Adrenal gland (tissue), 9 donors: ENCODE measurements at regions not wholly inside any gene's neighbourhood (a gene's known extent, or its start where the extent isn't known, plus 50 kb on each side); places are given as distances from the start of the nearest gene placed in this dataset.

ENCODE experiments used
- DNase-seq, 7 donors: peaks; one replicate each; pipeline ENCODE4 v3.0.0-alpha.2; 2019 to 2020
- H3K27ac ChIP-seq, 5 donors: fragments of 200-600 bp; sonication (generic) in 4 of 5; 1 replicate in 3 of 5; 2 replicates in 2 of 5; pipeline versions ENCODE4 v1.5.1 to v1.8.0; 2016 to 2020; ENCODE audit warnings: mild to moderate bottlenecking in 1 of 5
- H3K27me3 ChIP-seq: fragments of 200-600 bp; 2 replicates; pipeline ENCODE4 v1.8.0; 2021
- H3K36me3 ChIP-seq, 2 donors: fragments of 200-600 bp; replicated peaks in 1 of 2; 1 replicate in 1 of 2; 2 replicates in 1 of 2; pipeline versions ENCODE4 v1.5.1 to v1.8.0; 2018 to 2022
- H3K4me1 ChIP-seq, 2 donors: fragments of 200-600 bp; replicated peaks in 1 of 2; 1 replicate in 1 of 2; 2 replicates in 1 of 2; pipeline versions ENCODE4 v1.5.1 to v1.8.0; 2018 to 2021
- H3K4me3 ChIP-seq, 4 donors: fragments of 200-600 bp; sonication (generic) in 3 of 4; one replicate each; pipeline ENCODE4 v1.5.1; 2016 to 2018
- H3K9me3 ChIP-seq, 3 donors: fragments of 200-600 bp; sonication (generic) in 1 of 3; replicated peaks in 1 of 3; 1 replicate in 2 of 3; 2 replicates in 1 of 3; pipeline versions ENCODE4 v1.5.1 to v1.8.0; 2016 to 2021
- CTCF ChIP-seq, 6 experiments: fragments of 450-650 bp in 4 of 6; fragments of 200-600 bp in 2 of 6; sonication (generic) in 1 of 6; IDR thresholded peaks; 1 replicate in 5 of 6; 2 replicates in 1 of 6; pipeline versions ENCODE4 v1.5.1 to v1.8.0; 2016 to 2021; ENCODE audit warnings: antibody characterized with exemption in 6 of 6, mild to moderate bottlenecking in 2 of 6, moderate library complexity in 1 of 6
- POLR2A ChIP-seq, 2 donors: fragments of 450-650 bp; IDR thresholded peaks; one replicate each; pipeline ENCODE4 v1.6.1; 2017; ENCODE audit warnings: antibody characterized with exemption in 2 of 2, mild to moderate bottlenecking in 2 of 2, moderate library complexity in 1 of 2
- WGBS, 4 donors: extraction: QIAGEN DNeasy Blood & Tissue Kit in 2 of 4; methylation state at CpG; one replicate each; pipeline versions ENCODE4 v1.1.5 to v1.1.7; 2013 to 2017; 5-methylcytosine and 5-hydroxymethylcytosine counted together
- intact Hi-C, 2 donors: fragments of 100-400 bp; cut with DNase I; formaldehyde crosslinking; loops; one replicate each; pipeline versions ENCODE4 v1.14.1 to v1.15.0; 2022 to 2023
- donor health status: healthy with polysubstance abuse.
- donor health status: Bipolar disorder and iron deficiency.
- donor health status: DM: yes; HTN: yes; CAD: no.
- donor health status: DM: no; HTN: no; CAD: no.
- donor health status: DM: no; HTN: no; CAD: no.

GRCh38 chr5:173817561-173817960, 70.6 kb upstream of the CPEB4 start:
- H3K27ac ChIP-seq, result no peak overlapping the region
- no peak overlapping the region for H3K4me3 ChIP-seq
- H3K27me3 ChIP-seq, result no peaks in the 10 kb centered on the region
- no peaks in the 10 kb centered on the region for H3K9me3 ChIP-seq
- H3K4me1 ChIP-seq, result no peaks in the 10 kb centered on the region
- TF ChIP-seq POLR2A (IDR thresholded peaks at IDR 0.05), result no peak
- TF ChIP-seq CTCF (IDR thresholded peaks at IDR 0.05), result no peak
- DNase-seq, result no peak
- 78 to 94% (median 88%) methylated on average over 5 of the region's 5 CpGs for WGBS, 4 donors
- intact Hi-C loops, result no loop called here
- H3K36me3 ChIP-seq, result no peaks in the 10 kb centered on the region

- H3K27me3 ChIP-seq, result no peaks in the 10 kb centered on the region
- TF ChIP-seq CTCF (IDR thresholded peaks at IDR 0.05) (no peak), POLR2A (IDR thresholded peaks at IDR 0.05) (no peak)
- peaks cover 11 to 13% of the 10 kb centered on the region in 2 donors for H3K4me1 ChIP-seq
- no peak for DNase-seq
- no peak overlapping the region for H3K27ac ChIP-seq
- no peaks in the 10 kb centered on the region for H3K9me3 ChIP-seq
- no peak overlapping the region for H3K4me3 ChIP-seq
- intact Hi-C loops, result no loop called here
- H3K36me3 ChIP-seq, result no peaks in the 10 kb centered on the region
- 81 to 93% (median 93%) methylated on average over 3 of the region's 3 CpGs for WGBS, 4 donors
Measured at GRCh38 chr5:173819521-173819920, 68.6 kb upstream of the CPEB4 start.

DNA sequence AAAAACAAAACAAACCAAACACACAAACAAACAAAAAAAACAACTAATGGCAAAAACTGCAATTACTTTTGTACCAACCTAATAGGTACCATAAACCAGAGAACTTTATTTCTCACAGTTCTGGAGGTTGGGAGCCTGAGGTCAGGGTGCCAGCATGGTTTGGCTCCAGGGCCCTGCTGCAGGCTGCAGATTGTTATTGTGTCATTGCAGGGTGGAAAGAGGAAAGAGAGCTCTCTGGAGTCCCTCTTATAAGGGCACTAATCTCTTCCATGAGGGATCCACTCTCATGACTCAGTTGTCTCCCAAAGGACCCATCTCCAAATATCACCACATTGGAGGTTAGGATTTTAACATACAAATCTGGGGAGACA, 64.9 kb upstream of the CPEB4 start:
- intact Hi-C loops, result no loop called here
- DNase-seq, result no peak
- Histone ChIP-seq H3K4me1 (peaks cover 21 to 25% of the 10 kb centered on the region in 2 donors), H3K27me3 (no peaks in the 10 kb centered on the region), H3K4me3 (no peak overlapping the region), H3K9me3 (no peaks in the 10 kb centered on the region), H3K36me3 (no peaks in the 10 kb centered on the region), H3K27ac (peak overlapping the region in 4 of 5 donors; percentile 49 to 91 (median 71))
- no peak for TF ChIP-seq POLR2A (IDR thresholded peaks at IDR 0.05)
- no peak for TF ChIP-seq CTCF (IDR thresholded peaks at IDR 0.05)

DNA sequence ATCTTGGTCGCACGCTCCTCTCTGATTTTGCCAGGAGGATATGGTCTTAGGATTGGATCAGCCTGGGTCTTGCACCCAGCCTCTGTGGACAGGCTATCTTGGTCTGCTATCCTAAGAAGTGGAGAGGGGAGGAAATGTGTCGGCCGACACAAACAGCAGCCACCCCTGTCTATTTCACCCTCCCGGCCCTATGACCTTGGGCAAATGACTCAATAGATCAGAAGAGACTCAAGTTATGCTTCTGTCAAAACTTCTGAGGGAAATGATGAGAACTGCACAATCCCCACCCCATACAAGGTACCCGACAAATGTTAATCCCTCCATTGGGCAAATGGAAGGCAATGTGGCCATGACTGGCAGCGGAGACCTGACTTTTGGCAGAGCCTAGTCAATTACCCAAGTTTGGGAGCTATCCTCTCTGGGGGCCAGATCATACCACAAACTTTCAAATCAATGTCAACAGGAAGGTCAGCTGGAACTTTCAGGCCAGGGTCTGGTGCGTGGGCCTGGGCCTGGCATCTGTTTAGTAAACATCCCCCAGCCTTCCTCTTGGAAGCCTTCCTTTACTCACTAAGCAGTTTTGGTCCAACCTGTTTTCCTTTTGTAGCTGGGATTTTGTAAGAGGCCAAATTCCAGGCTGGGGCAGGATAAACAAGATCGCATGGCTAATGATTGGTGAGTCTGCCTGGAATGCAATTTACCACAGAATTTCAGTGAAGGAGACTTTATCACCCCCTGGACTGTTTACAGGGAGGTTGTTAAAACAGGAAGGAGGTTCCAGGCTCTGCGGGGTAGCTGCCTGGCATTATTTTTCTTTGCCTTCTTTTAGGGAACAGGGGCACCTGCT, 64.2 kb upstream of the CPEB4 start:
- H3K4me3 ChIP-seq, result no peak overlapping the region
- H3K9me3 ChIP-seq, result no peaks in the 10 kb centered on the region
- TF ChIP-seq CTCF (IDR thresholded peaks at IDR 0.05), result no peak
- no peak for TF ChIP-seq POLR2A (IDR thresholded peaks at IDR 0.05)
- intact Hi-C loops, result no loop called here
- peak in 6 of 7 donors; percentile 53 to 65 (median 62) for DNase-seq
- H3K4me1 ChIP-seq, result peaks cover 21 to 25% of the 10 kb centered on the region in 2 donors
- no peaks in the 10 kb centered on the region for H3K27me3 ChIP-seq
- 45 to 55% (median 51%) methylated on average over 10 of the region's 10 CpGs for WGBS, 4 donors
- no peaks in the 10 kb centered on the region for H3K36me3 ChIP-seq
- peak overlapping the region; percentile 42 to 91 (median 63) for H3K27ac ChIP-seq
